HG03520 (cell line): ENCODE measurements at regions not wholly inside any gene's neighbourhood (a gene's known extent, or its start where the extent isn't known, plus 50 kb on each side); places are given as distances from the start of the nearest gene placed in this dataset.
"Not testable (repeated sequence)": the region's sequence is repeated elsewhere in the genome, so short reads cannot be mapped to it uniquely, and the experiment has no call there.

Experiments used
- ATAC-seq: cut with Tn5 transposase; IDR thresholded peaks from one replicate; pipeline ENCODE4 v1.9.1; 2021; ENCODE audit warnings: mild to moderate bottlenecking, moderate library complexity; ENCODE audit not compliant: unreplicated experiment

- ATAC-seq, result no peak
Observed at GRCh38 chr15:20272422-20273184, 269.0 kb downstream of the GOLGA6L6 start.

GRCh38 chr15:20271647-20272046 is 270.0 kb downstream of the GOLGA6L6 start:
- ATAC-seq, result no peak

DNA sequence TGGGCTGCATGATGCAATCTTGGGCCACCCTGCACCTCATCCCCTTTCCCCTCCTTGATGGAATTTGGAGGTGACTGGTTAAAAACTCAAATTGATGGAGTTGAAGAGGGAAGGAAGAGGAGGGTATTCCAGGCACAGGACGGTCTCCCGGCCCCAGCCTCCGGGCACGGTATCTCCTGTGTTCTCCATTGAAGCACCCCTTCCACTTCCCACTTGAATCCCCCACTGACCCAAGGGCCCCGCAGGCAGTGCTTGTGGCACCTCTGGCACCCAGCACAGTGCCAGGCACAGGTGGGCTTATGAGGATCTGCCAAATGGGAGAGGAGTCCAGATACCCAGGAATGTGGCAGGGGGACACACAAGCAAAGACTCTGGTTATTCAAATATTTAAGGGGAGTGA is 271.6 kb downstream of the GOLGA6L6 start:
- not testable (repeated sequence) for ATAC-seq

DNA sequence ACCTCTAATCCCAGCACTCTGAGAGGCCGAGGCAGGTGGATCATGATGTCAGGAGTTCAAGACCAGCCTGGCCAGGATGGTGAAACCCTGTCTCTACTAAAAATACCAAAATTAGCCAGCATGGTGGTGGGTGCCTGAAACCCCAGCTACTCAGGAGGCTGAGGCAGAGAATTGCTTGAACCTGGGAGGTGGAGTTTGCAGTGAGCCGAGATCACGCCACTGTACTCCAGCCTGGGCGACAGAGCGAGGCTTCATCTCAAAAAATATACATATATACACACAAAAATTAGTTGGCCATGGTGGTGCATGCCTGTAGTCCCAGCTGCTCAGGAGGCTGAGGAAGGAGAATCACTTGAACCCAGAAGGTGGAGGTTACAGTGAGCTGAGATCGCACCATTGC is 273.6 kb downstream of the GOLGA6L6 start:
- ATAC-seq, result not testable (repeated sequence)

DNA sequence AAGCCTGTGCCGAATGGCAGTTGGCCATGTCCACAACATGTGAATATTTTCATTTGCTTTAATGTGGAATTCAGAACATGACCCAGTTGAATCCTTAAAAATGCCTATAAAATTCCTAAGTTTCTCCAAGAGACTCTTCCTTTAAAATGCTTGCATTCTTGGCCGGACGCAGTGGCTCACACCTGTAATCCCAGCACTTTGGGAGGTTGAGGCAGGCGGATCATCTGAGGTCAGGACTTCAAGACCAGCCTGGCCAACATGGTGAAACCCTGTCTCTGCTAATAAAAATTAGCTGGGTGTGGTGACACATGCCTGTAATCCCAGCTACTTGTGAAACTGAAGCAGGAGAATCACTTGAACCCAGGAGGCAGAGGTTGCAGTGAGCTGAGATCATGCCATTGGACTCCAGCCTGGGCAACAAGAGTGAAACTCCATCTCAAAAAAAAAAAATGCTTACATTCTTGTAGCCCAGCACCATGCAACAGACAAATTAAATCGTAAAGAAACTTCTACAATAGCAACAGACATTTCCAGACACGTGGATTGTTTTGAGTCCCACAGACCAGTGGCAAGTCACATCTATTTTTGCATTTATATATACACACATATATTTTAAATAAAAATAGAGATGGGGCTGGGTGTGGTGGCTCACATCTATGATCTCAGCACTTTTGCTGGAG is 274.4 kb downstream of the GOLGA6L6 start:
- not testable (repeated sequence) for ATAC-seq

DNA sequence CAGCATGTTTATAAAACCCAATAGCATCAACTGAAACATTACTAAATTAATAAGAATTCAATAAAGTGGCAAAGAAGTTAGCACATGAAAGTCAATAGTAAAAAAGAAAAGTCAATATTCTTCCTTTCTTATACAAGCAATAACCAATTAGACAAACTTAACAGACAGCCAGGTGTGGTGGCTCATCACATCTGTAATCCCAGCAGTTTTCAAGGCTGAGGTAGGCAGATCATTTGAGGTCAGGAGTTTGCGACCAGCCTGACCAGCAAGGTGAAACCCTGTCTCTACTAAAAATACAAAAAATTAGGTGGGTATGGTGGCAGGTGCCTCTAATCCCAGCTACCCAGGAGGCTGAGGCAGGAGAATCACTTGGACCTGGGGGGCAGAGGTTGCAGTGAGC is 275.9 kb downstream of the GOLGA6L6 start:
- not testable (repeated sequence) for ATAC-seq

DNA sequence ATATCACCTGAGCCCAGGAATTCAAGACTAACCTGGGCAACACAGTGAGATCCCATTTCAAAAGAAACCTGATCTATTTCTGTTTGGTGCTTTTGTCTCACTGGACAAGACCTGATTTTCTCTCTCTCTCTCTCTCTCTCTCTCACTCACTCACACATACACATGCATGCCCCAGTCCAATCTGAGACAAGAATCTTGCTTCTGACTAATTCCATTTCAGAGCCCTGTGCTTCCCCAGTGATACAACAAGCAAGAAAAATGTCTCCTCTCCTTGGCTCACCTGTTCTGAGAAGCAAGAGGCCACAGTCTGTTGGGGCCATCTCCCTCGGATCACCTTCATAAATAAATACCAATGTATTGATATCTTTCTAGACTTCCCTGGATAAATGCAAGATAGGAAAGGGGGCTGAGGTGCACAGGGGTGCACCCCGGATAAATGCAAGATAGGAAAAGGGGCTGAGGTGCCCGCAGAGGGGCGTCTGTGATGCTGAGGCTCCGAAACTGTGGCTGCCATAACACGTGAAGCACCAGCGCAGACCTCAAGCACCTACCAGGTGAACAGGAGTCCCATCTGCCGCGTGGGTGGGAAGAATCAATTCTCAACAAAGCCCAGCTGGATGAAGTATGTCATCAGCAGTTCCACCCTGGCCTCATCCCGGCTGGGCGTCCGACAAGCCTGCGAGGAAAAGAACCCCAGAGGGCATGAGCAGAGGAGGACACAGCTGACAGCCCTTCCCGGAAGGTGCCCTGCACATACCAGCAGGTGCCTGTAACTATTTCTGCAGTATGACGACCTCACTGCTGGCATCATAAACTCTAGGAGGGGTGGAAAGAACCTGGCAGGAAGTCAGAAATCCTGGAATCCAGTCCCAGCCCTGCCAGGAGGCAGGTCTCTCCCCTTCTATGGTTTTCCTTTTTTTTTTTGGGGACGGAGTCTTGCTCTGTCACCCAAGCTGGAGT is 280.0 kb downstream of the GOLGA6L6 start:
- not testable (repeated sequence) for ATAC-seq

DNA sequence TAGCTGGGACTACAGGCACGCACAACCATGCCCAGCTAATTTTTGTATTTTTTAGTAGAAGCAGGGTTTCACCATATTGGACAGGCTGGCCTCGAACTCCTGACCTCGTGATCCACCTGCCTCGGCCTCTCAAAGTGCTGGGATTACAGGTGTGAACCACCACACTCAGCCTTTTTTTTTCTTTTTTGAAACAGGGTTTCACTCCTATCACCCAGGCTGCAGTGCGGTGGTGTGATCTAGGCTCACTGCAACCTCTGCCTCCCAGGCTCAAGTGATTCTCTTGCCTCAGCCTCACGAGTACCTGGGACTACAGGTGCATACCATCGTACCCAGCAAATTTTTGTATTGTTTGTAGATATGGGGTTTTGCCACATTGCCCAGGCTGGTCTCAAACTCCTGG is 280.9 kb downstream of the GOLGA6L6 start:
- ATAC-seq, result not testable (repeated sequence)

GRCh38 chr15:20259559-20260190 is 281.9 kb downstream of the GOLGA6L6 start:
- not testable (repeated sequence) for ATAC-seq

- ATAC-seq, result not testable (repeated sequence)
Observed at GRCh38 chr15:20256394-20256793, 285.2 kb downstream of the GOLGA6L6 start.

DNA sequence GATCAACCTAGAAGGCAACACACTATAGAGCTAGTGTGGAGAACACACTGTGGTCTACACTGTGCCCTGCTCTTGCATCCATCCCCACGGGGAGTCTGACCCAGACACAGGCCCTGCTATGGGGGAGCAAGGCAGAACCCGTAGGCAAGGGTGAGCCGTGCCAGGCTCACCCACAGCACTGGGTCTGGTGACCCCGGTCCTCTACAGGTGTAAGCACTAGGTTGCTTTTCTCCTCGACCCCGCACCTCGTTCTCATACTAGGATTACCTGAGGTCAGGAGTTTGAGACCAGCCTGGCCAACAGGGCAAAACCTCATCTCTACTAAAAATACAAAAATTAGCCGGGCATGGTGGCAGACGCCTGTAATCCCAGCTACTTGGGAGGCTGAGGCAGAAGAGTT is 286.0 kb downstream of the GOLGA6L6 start:
- not testable (repeated sequence) for ATAC-seq

DNA sequence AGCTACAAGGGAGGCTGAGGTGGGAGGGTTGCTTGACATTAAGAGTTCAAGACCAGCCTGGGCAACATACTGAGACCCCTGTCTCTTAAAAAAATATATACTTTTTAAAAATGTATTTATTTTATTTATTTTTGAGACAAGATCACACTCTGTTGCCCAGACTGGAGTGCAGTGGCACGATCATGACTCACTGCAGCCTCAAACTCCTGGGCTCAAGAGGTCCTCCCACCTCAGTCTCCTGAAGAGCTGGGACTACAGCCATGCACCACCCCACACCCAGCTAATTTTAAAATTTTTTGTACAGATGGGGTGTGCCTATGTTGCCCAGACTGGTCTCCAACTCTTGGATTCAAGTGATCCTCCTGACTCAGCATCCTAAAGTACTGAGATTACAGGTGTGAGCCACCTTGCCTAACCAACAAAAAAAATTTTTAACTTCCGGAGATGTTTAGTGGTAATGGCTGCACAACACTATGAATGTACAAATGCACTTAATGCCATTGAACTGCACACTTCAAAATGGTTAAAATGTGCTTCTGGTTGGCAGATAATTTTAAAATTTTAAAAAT is 288.5 kb downstream of the GOLGA6L6 start:
- ATAC-seq, result not testable (repeated sequence)

GRCh38 chr15:20252040-20252439 is 289.6 kb downstream of the GOLGA6L6 start:
- ATAC-seq, result not testable (repeated sequence)

- not testable (repeated sequence) for ATAC-seq
Observed at GRCh38 chr15:20251214-20252005, 290.2 kb downstream of the GOLGA6L6 start.

GRCh38 chr15:20250206-20250605 is 291.4 kb downstream of the GOLGA6L6 start:
- not testable (repeated sequence) for ATAC-seq

- not testable (repeated sequence) for ATAC-seq
Observed at GRCh38 chr15:20249677-20249970, 292.0 kb downstream of the GOLGA6L6 start.

GRCh38 chr15:20248434-20248833 is 293.2 kb downstream of the GOLGA6L6 start:
- ATAC-seq, result not testable (repeated sequence)

DNA sequence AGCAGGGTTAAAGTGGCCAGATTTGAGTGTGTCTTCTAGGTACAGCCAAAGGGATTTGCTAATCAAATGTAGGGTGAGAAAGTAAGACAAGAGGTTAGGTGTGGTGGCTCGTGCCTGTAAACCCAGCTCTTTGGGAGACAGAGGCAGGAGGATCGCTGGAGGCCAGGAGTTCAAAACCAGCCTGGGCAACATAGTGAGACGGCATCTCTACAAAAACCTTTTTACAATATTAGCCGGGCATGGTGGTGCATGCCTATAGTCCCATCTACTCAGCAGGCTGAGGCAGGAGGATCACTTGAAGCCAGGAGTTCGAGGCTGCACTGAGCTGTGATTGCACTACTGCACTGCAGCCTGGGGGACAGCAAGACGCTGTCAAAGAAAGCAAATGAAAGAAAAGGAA is 294.5 kb downstream of the GOLGA6L6 start:
- not testable (repeated sequence) for ATAC-seq

GRCh38 chr15:20246624-20247023 is 295.0 kb downstream of the GOLGA6L6 start:
- not testable (repeated sequence) for ATAC-seq

- not testable (repeated sequence) for ATAC-seq
Observed at GRCh38 chr15:20245856-20246255, 295.7 kb downstream of the GOLGA6L6 start.
